Natural killer cell (primary cell): ENCODE measurements at regions not wholly inside any gene's neighbourhood (a gene's known extent, or its start where the extent isn't known, plus 50 kb on each side); places are given as distances from the start of the nearest gene placed in this dataset.

ENCODE experiments used
- ATAC-seq, 3 donors: fragments of 150-1000 bp in 2 of 3; fragments of 200-7000 bp in 1 of 3; cut with Tn5 transposase; 1 replicate in 1 of 3; 2 replicates in 2 of 3; pipeline ENCODE4 v1.10.0; 2021; ENCODE audit warnings: mild to moderate bottlenecking in 2 of 3, moderate library complexity in 2 of 3
- DNase-seq, 2 donors: peaks; one replicate each; pipeline versions ENCODE4 v3.0.0 to v3.0.0-alpha.2; 2013 to 2021; ENCODE audit warnings: mixed read lengths in 1 of 2
- H3K27ac ChIP-seq: one replicate; pipeline ENCODE4 v1.5.1; 2013; ENCODE audit warnings: mild to moderate bottlenecking, low read length
- H3K27me3 ChIP-seq: one replicate; pipeline ENCODE4 v1.6.1; 2013; ENCODE audit warnings: low read length; ENCODE audit not compliant: control insufficient read depth, insufficient read depth
- H3K36me3 ChIP-seq: one replicate; pipeline ENCODE4 v1.6.1; 2013; ENCODE audit warnings: low read length; ENCODE audit not compliant: control insufficient read depth, insufficient read depth
- H3K4me1 ChIP-seq: one replicate; pipeline ENCODE4 v1.6.1; 2013; ENCODE audit warnings: low read length; ENCODE audit not compliant: control insufficient read depth, insufficient read depth
- H3K4me3 ChIP-seq: one replicate; pipeline ENCODE4 v1.5.1; 2013; ENCODE audit warnings: low read length
- H3K9me3 ChIP-seq: one replicate; pipeline ENCODE4 v1.6.1; 2013; ENCODE audit warnings: low read length; ENCODE audit not compliant: control insufficient read depth, insufficient read depth
- H3K27ac Mint-ChIP-seq, 2 donors: one replicate each; pipeline ENCODE4 v1.8.0; 2022; ENCODE audit warnings: mild to moderate bottlenecking in 2 of 2, mixed read lengths in 2 of 2, moderate library complexity in 1 of 2
- H3K27me3 Mint-ChIP-seq, 2 donors: one replicate each; pipeline ENCODE4 v1.8.0; 2022; ENCODE audit warnings: low read depth in 2 of 2, mixed read lengths in 2 of 2
- H3K36me3 Mint-ChIP-seq: one replicate; pipeline ENCODE4 v1.8.0; 2022; ENCODE audit warnings: mixed read lengths
- H3K4me1 Mint-ChIP-seq, 2 donors: one replicate each; pipeline ENCODE4 v1.8.0; 2022; ENCODE audit warnings: mixed read lengths in 2 of 2
- H3K4me3 Mint-ChIP-seq: one replicate; pipeline ENCODE4 v1.8.0; 2022; ENCODE audit warnings: mild to moderate bottlenecking, moderate library complexity, mixed read lengths
- H3K9me3 Mint-ChIP-seq, 2 donors: one replicate each; pipeline ENCODE4 v1.8.0; 2022; ENCODE audit warnings: mixed read lengths in 2 of 2
- WGBS: methylation state at CpG from one replicate; pipeline ENCODE4 v1.1.7; 2013; ENCODE audit warnings: missing lambda C conversion rate; ENCODE audit not compliant: insufficient coverage; 5-methylcytosine and 5-hydroxymethylcytosine counted together
- intact Hi-C: fragments of 100-400 bp; cut with micrococcal nuclease; formaldehyde crosslinking; loops from one replicate; pipeline ENCODE4 v1.14.2; 2022
- TF ChIP-seq, protein P1 (sequence below): fragments of 200-600 bp; IDR thresholded peaks from one replicate; pipeline ENCODE4 v1.8.0; 2022; ENCODE audit warnings: antibody characterized with exemption

GRCh38 chr21:17435565-17436543 lies 77.0 kb upstream of the CXADR start:
- Mint-ChIP-seq H3K4me3 (no peak overlapping the region), H3K4me1 (no peaks in the 10 kb centered on the region), H3K9me3 (peaks cover 2 to 5% of the 10 kb centered on the region in 2 donors), H3K27ac (no peak overlapping the region), H3K36me3 (no peaks in the 10 kb centered on the region), H3K27me3 (no peaks in the 10 kb centered on the region)
- DNase-seq, result no peak
- Histone ChIP-seq H3K4me3 (no peak overlapping the region), H3K9me3 (no peaks in the 10 kb centered on the region), H3K27me3 (no peaks in the 10 kb centered on the region), H3K4me1 (no peaks in the 10 kb centered on the region), H3K27ac (no peak overlapping the region), H3K36me3 (no peaks in the 10 kb centered on the region)
- 80% methylated on average over 6 of the region's 7 CpGs for WGBS
- TF ChIP-seq, protein P1, sequence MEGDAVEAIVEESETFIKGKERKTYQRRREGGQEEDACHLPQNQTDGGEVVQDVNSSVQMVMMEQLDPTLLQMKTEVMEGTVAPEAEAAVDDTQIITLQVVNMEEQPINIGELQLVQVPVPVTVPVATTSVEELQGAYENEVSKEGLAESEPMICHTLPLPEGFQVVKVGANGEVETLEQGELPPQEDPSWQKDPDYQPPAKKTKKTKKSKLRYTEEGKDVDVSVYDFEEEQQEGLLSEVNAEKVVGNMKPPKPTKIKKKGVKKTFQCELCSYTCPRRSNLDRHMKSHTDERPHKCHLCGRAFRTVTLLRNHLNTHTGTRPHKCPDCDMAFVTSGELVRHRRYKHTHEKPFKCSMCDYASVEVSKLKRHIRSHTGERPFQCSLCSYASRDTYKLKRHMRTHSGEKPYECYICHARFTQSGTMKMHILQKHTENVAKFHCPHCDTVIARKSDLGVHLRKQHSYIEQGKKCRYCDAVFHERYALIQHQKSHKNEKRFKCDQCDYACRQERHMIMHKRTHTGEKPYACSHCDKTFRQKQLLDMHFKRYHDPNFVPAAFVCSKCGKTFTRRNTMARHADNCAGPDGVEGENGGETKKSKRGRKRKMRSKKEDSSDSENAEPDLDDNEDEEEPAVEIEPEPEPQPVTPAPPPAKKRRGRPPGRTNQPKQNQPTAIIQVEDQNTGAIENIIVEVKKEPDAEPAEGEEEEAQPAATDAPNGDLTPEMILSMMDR, result no peak
- no peak for ATAC-seq
- intact Hi-C loops, result no loop called here

GRCh38 chr21:17436626-17437111 lies 76.2 kb upstream of the CXADR start:
- Mint-ChIP-seq H3K27ac (no peak overlapping the region), H3K27me3 (no peaks in the 10 kb centered on the region), H3K4me3 (no peak overlapping the region), H3K4me1 (no peaks in the 10 kb centered on the region), H3K9me3 (peaks cover 2 to 5% of the 10 kb centered on the region in 2 donors), H3K36me3 (no peaks in the 10 kb centered on the region)
- intact Hi-C loops, result no loop called here
- Histone ChIP-seq H3K27me3 (no peaks in the 10 kb centered on the region), H3K27ac (no peak overlapping the region), H3K4me3 (no peak overlapping the region), H3K9me3 (no peaks in the 10 kb centered on the region), H3K4me1 (no peaks in the 10 kb centered on the region), H3K36me3 (no peaks in the 10 kb centered on the region)
- no peak for DNase-seq
- no peak for ATAC-seq
- WGBS, result 93% methylated on average over 4 of the region's 4 CpGs
- TF ChIP-seq, protein P1, result no peak

DNA sequence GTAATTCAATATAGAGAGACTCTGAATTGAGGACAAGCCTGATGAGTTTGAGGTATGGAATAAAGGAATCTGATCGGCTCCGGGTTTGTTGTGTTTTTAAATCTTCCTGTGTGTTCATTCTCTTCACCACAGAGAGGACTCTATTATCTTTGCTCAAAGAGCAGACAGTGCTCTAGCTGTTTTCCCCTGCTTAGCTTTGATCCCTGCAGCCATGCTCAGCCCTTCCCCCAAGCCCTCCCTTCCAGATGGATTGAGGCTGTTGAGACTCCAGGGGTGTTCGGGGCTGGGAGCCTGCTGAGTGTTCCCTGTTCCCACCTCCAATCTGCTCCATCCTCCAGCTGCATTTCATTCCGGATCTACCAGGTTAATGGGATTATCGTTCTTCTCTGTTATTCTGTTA lies 74.2 kb upstream of the CXADR start:
- Mint-ChIP-seq H3K9me3 (peaks cover 0 to 2% of the 10 kb centered on the region in 2 donors), H3K27me3 (no peaks in the 10 kb centered on the region), H3K36me3 (no peaks in the 10 kb centered on the region), H3K27ac (no peak overlapping the region), H3K4me3 (no peak overlapping the region), H3K4me1 (no peaks in the 10 kb centered on the region)
- H3K27ac ChIP-seq, result no peak overlapping the region
- intact Hi-C loops, result no loop called here
- TF ChIP-seq, protein P1, result no peak
- H3K9me3 ChIP-seq, result no peaks in the 10 kb centered on the region
- H3K4me3 ChIP-seq, result no peak overlapping the region
- WGBS, result 51% methylated on average over 3 of the region's 5 CpGs
- no peaks in the 10 kb centered on the region for H3K36me3 ChIP-seq
- H3K4me1 ChIP-seq, result no peaks in the 10 kb centered on the region
- DNase-seq (no peak), ATAC-seq (no peak)
- no peaks in the 10 kb centered on the region for H3K27me3 ChIP-seq
